ENCODE measurements at regions not wholly inside any gene's neighbourhood (a gene's known extent, or its start where the extent isn't known, plus 50 kb on each side); places are given as distances from the start of the nearest gene placed in this dataset.

GRCh38 chr4:123133397-123134050 is 211.1 kb upstream of the NUDT6 start:
- no peak for TF ChIP-seq CTCF (IDR thresholded peaks at IDR 0.05; ENCODE audit: insufficient read depth, low read length, poor library complexity, severe bottlenecking)
- no peaks in the 10 kb centered on the region for H3K27me3 ChIP-seq (replicated peaks; ENCODE audit: control insufficient read depth, insufficient read depth, low read length)
- no peak for DNase-seq (ENCODE audit: extremely low read depth, insufficient read length)

GRCh38 chr4:123144616-123145015 is 222.2 kb upstream of the NUDT6 start:
- H3K36me3 ChIP-seq (ENCODE audit: control insufficient read depth, insufficient read depth, low read length) = no peaks in the 10 kb centered on the region
- no peak for DNase-seq (ENCODE audit: extremely low read depth, insufficient read length)
- H3K4me3 ChIP-seq (replicated peaks; ENCODE audit: low read depth, low read length) = no peak overlapping the region
- TF ChIP-seq CTCF (IDR thresholded peaks at IDR 0.05; ENCODE audit: insufficient read depth, low read length, poor library complexity, severe bottlenecking) = no peak
- H3K27me3 ChIP-seq (replicated peaks; ENCODE audit: control insufficient read depth, insufficient read depth, low read length) = no peaks in the 10 kb centered on the region

More at GRCh38 chr4:123133397-123134050, 211.1 kb upstream of the NUDT6 start:
- no peak overlapping the region for H3K4me3 ChIP-seq (replicated peaks; ENCODE audit: low read depth, low read length)
- no peaks in the 10 kb centered on the region for H3K36me3 ChIP-seq (ENCODE audit: control insufficient read depth, insufficient read depth, low read length)

GRCh38 chr4:123158576-123158975 is 236.2 kb upstream of the NUDT6 start:
- no peak overlapping the region for H3K4me3 ChIP-seq (replicated peaks; ENCODE audit: low read depth, low read length)
- H3K27me3 ChIP-seq (replicated peaks; ENCODE audit: control insufficient read depth, insufficient read depth, low read length) = no peaks in the 10 kb centered on the region
- TF ChIP-seq CTCF (IDR thresholded peaks at IDR 0.05; ENCODE audit: insufficient read depth, low read length, poor library complexity, severe bottlenecking) = no peak
- H3K36me3 ChIP-seq (ENCODE audit: control insufficient read depth, insufficient read depth, low read length) = no peaks in the 10 kb centered on the region
- no peak for DNase-seq (ENCODE audit: extremely low read depth, insufficient read length)

GRCh38 chr4:123159479-123159878 is 237.1 kb upstream of the NUDT6 start:
- Histone ChIP-seq H3K36me3 (ENCODE audit: control insufficient read depth, insufficient read depth, low read length) (no peaks in the 10 kb centered on the region), H3K4me3 (replicated peaks; ENCODE audit: low read depth, low read length) (no peak overlapping the region), H3K27me3 (replicated peaks; ENCODE audit: control insufficient read depth, insufficient read depth, low read length) (no peaks in the 10 kb centered on the region)
- no peak for DNase-seq (ENCODE audit: extremely low read depth, insufficient read length)
- no peak for TF ChIP-seq CTCF (IDR thresholded peaks at IDR 0.05; ENCODE audit: insufficient read depth, low read length, poor library complexity, severe bottlenecking)

GRCh38 chr4:123162859-123163258 is 233.7 kb upstream of the SPRY1 start:
- Histone ChIP-seq H3K27me3 (replicated peaks; ENCODE audit: control insufficient read depth, insufficient read depth, low read length) (no peaks in the 10 kb centered on the region), H3K36me3 (ENCODE audit: control insufficient read depth, insufficient read depth, low read length) (no peaks in the 10 kb centered on the region), H3K4me3 (replicated peaks; ENCODE audit: low read depth, low read length) (no peak overlapping the region)
- DNase-seq (ENCODE audit: extremely low read depth, insufficient read length) = no peak
- no peak for TF ChIP-seq CTCF (IDR thresholded peaks at IDR 0.05; ENCODE audit: insufficient read depth, low read length, poor library complexity, severe bottlenecking)

- no peak for DNase-seq (ENCODE audit: extremely low read depth, insufficient read length)
- no peaks in the 10 kb centered on the region for H3K27me3 ChIP-seq (replicated peaks; ENCODE audit: control insufficient read depth, insufficient read depth, low read length)
Measured at GRCh38 chr4:123163501-123163900, 233.1 kb upstream of the SPRY1 start.

More at GRCh38 chr4:123163501-123163900, 233.1 kb upstream of the SPRY1 start:
- TF ChIP-seq CTCF (IDR thresholded peaks at IDR 0.05; ENCODE audit: insufficient read depth, low read length, poor library complexity, severe bottlenecking) = no peak
- H3K36me3 ChIP-seq (ENCODE audit: control insufficient read depth, insufficient read depth, low read length) = no peaks in the 10 kb centered on the region
- H3K4me3 ChIP-seq (replicated peaks; ENCODE audit: low read depth, low read length) = no peak overlapping the region
